ENCODE measurements at regions not wholly inside any gene's neighbourhood (a gene's known extent, or its start where the extent isn't known, plus 50 kb on each side); places are given as distances from the start of the nearest gene placed in this dataset.

- Histone ChIP-seq H3K4me3 (no peak overlapping the region), H3K36me3 (ENCODE audit: low read depth) (no peaks in the 10 kb centered on the region), H3K9me2 (ENCODE audit: insufficient read depth) (no peaks in the 10 kb centered on the region), H3K9ac (no peak overlapping the region), H3F3A (ENCODE audit: insufficient read depth) (no peaks in the 10 kb centered on the region), H3K4me2 (ENCODE audit: unreplicated experiment) (no peak overlapping the region), H3K4me1 (ENCODE audit: insufficient read depth) (no peaks in the 10 kb centered on the region), H2AFZ (no peak overlapping the region), H4K20me1 (ENCODE audit: insufficient read depth) (no peaks in the 10 kb centered on the region), H3K27ac (no peak overlapping the region), H3K27me3 (replicated peaks; ENCODE audit: insufficient read depth) (no peaks in the 10 kb centered on the region), H3K79me2 (ENCODE audit: insufficient read depth) (no peaks in the 10 kb centered on the region), H3K9me3 (ENCODE audit: low read depth) (no peaks in the 10 kb centered on the region)
- 47 to 50% methylated on average over 8 of the region's 8 CpGs for WGBS, 2 experiments (ENCODE audit: low coverage in 1 of 2, low lambda C conversion rate in 2 of 2, missing lambda C conversion rate in 2 of 2)
- in situ Hi-C loops (cut with MboI) = no loop called here
- no peak for TF ChIP-seq EZH2phosphoT487 (IDR thresholded peaks at IDR 0.05; ENCODE audit: insufficient read depth, low read depth)
- no peak for TF ChIP-seq EZH2 (IDR thresholded peaks at IDR 0.05; ENCODE audit: insufficient read depth, poor library complexity, severe bottlenecking)
- no peak for DNase-seq
Measured at GRCh38 chr11:115652496-115652895, 148.3 kb upstream of the CADM1 start.

- in situ Hi-C loops (cut with MboI) = no loop called here
- 56 to 57% methylated on average over 1 of the region's 1 CpG for WGBS, 2 experiments (ENCODE audit: low coverage in 1 of 2, low lambda C conversion rate in 2 of 2, missing lambda C conversion rate in 2 of 2)
- no peak for DNase-seq
- no peaks in the 10 kb centered on the region for H3K36me3 ChIP-seq (ENCODE audit: low read depth)
- TF ChIP-seq EZH2 (IDR thresholded peaks at IDR 0.05; ENCODE audit: insufficient read depth, poor library complexity, severe bottlenecking) = no peak
- no peak for TF ChIP-seq EZH2phosphoT487 (IDR thresholded peaks at IDR 0.05; ENCODE audit: insufficient read depth, low read depth)
- H3K4me3 ChIP-seq = no peak overlapping the region
- H3K27me3 ChIP-seq (replicated peaks; ENCODE audit: insufficient read depth) = no peaks in the 10 kb centered on the region
- no peak overlapping the region for H2AFZ ChIP-seq
- H3K27ac ChIP-seq = no peak overlapping the region
- H3K4me2 ChIP-seq (ENCODE audit: unreplicated experiment) = no peak overlapping the region
- H3K4me1 ChIP-seq (ENCODE audit: insufficient read depth) = no peaks in the 10 kb centered on the region
- no peaks in the 10 kb centered on the region for H4K20me1 ChIP-seq (ENCODE audit: insufficient read depth)
- no peaks in the 10 kb centered on the region for H3K79me2 ChIP-seq (ENCODE audit: insufficient read depth)
- no peaks in the 10 kb centered on the region for H3K9me3 ChIP-seq (ENCODE audit: low read depth)
- H3K9ac ChIP-seq = no peak overlapping the region
- H3K9me2 ChIP-seq (ENCODE audit: insufficient read depth) = no peaks in the 10 kb centered on the region
- no peaks in the 10 kb centered on the region for H3F3A ChIP-seq (ENCODE audit: insufficient read depth)
Measured at GRCh38 chr11:115652094-115652493, 147.9 kb upstream of the CADM1 start.

GRCh38 chr11:115649461-115649860, 145.2 kb upstream of the CADM1 start:
- Histone ChIP-seq H3K9me2 (ENCODE audit: insufficient read depth) (no peaks in the 10 kb centered on the region), H3K9me3 (ENCODE audit: low read depth) (no peaks in the 10 kb centered on the region), H3K9ac (no peak overlapping the region), H3K27ac (no peak overlapping the region), H3K4me1 (ENCODE audit: insufficient read depth) (no peaks in the 10 kb centered on the region), H3K79me2 (ENCODE audit: insufficient read depth) (no peaks in the 10 kb centered on the region), H3F3A (ENCODE audit: insufficient read depth) (no peaks in the 10 kb centered on the region), H3K4me3 (no peak overlapping the region), H3K4me2 (ENCODE audit: unreplicated experiment) (no peak overlapping the region), H2AFZ (no peak overlapping the region), H3K36me3 (ENCODE audit: low read depth) (no peaks in the 10 kb centered on the region), H4K20me1 (ENCODE audit: insufficient read depth) (no peaks in the 10 kb centered on the region), H3K27me3 (replicated peaks; ENCODE audit: insufficient read depth) (no peaks in the 10 kb centered on the region)
- DNase-seq = no peak
- in situ Hi-C loops (cut with MboI) = no loop called here
- TF ChIP-seq EZH2 (IDR thresholded peaks at IDR 0.05; ENCODE audit: insufficient read depth, poor library complexity, severe bottlenecking) (no peak), EZH2phosphoT487 (IDR thresholded peaks at IDR 0.05; ENCODE audit: insufficient read depth, low read depth) (no peak)
- 34% methylated on average over 5 of the region's 5 CpGs for WGBS, 2 experiments (ENCODE audit: low coverage in 1 of 2, low lambda C conversion rate in 2 of 2, missing lambda C conversion rate in 2 of 2)

GRCh38 chr11:115645631-115646317, 141.6 kb upstream of the CADM1 start:
- no peaks in the 10 kb centered on the region for H3K9me3 ChIP-seq (ENCODE audit: low read depth)
- no peaks in the 10 kb centered on the region for H3K79me2 ChIP-seq (ENCODE audit: insufficient read depth)
- TF ChIP-seq EZH2phosphoT487 (IDR thresholded peaks at IDR 0.05; ENCODE audit: insufficient read depth, low read depth) = no peak
- TF ChIP-seq EZH2 (IDR thresholded peaks at IDR 0.05; ENCODE audit: insufficient read depth, poor library complexity, severe bottlenecking) = no peak
- in situ Hi-C loops (cut with MboI) = no loop called here
- no peaks in the 10 kb centered on the region for H4K20me1 ChIP-seq (ENCODE audit: insufficient read depth)
- no peak overlapping the region for H3K27ac ChIP-seq
- H3K4me3 ChIP-seq = no peak overlapping the region
- no peak overlapping the region for H3K4me2 ChIP-seq (ENCODE audit: unreplicated experiment)
- H3K9ac ChIP-seq = no peak overlapping the region
- no peaks in the 10 kb centered on the region for H3K36me3 ChIP-seq (ENCODE audit: low read depth)
- no peak for DNase-seq
- no peaks in the 10 kb centered on the region for H3K27me3 ChIP-seq (replicated peaks; ENCODE audit: insufficient read depth)
- H3K9me2 ChIP-seq (ENCODE audit: insufficient read depth) = no peaks in the 10 kb centered on the region
- no peaks in the 10 kb centered on the region for H3F3A ChIP-seq (ENCODE audit: insufficient read depth)
- H2AFZ ChIP-seq = no peak overlapping the region
- no peaks in the 10 kb centered on the region for H3K4me1 ChIP-seq (ENCODE audit: insufficient read depth)
- WGBS, 2 experiments (ENCODE audit: low coverage in 1 of 2, low lambda C conversion rate in 2 of 2, missing lambda C conversion rate in 2 of 2) = 45% methylated on average over 27 to 28 of the region's 28 CpGs

Measured in GM23248 (cell line).